UCSD-AML1 (cell line): ENCODE measurements at regions not wholly inside any gene's neighbourhood (a gene's known extent, or its start where the extent isn't known, plus 50 kb on each side); places are given as distances from the start of the nearest gene placed in this dataset.
"Not testable (repeated sequence)": the region's sequence is repeated elsewhere in the genome, so short reads cannot be mapped to it uniquely, and the experiment has no call there.

ENCODE experiments used
- DNase-seq: peaks from one replicate; lab custom pipeline; 2025; ENCODE audit not compliant: unreplicated experiment; lab: John Stamatoyannopoulos, UW

- DNase-seq: no peak
Measured at GRCh38 chr13:87302931-87303330, 368.2 kb upstream of the SLITRK5 start.

GRCh38 chr13:87311165-87311564 is 360.0 kb upstream of the SLITRK5 start:
- DNase-seq: no peak

- DNase-seq: no peak
Measured at GRCh38 chr13:87314822-87315221, 356.3 kb upstream of the SLITRK5 start.

GRCh38 chr13:87322386-87322785 is 348.8 kb upstream of the SLITRK5 start:
- DNase-seq: no peak

GRCh38 chr13:87324558-87324957 is 346.6 kb upstream of the SLITRK5 start:
- no peak for DNase-seq

- DNase-seq: no peak
Measured at GRCh38 chr13:87331178-87331577, 340.0 kb upstream of the SLITRK5 start.

- DNase-seq: no peak
Measured at GRCh38 chr13:87333599-87333998, 337.6 kb upstream of the SLITRK5 start.

GRCh38 chr13:87334176-87334575 is 337.0 kb upstream of the SLITRK5 start:
- no peak for DNase-seq

GRCh38 chr13:87336346-87336889 is 334.8 kb upstream of the SLITRK5 start:
- DNase-seq: not testable (repeated sequence)

- no peak for DNase-seq
Measured at GRCh38 chr13:87344176-87344575, 327.0 kb upstream of the SLITRK5 start.

- DNase-seq: no peak
Measured at GRCh38 chr13:87355451-87355850, 315.7 kb upstream of the SLITRK5 start.

GRCh38 chr13:87356314-87356713 is 314.9 kb upstream of the SLITRK5 start:
- no peak for DNase-seq

GRCh38 chr13:87358319-87358718 is 312.9 kb upstream of the SLITRK5 start:
- DNase-seq: no peak

- DNase-seq: no peak
Measured at GRCh38 chr13:87361216-87361615, 310.0 kb upstream of the SLITRK5 start.

GRCh38 chr13:87368639-87369038 is 302.5 kb upstream of the SLITRK5 start:
- DNase-seq: no peak

GRCh38 chr13:87376081-87376480 is 295.1 kb upstream of the SLITRK5 start:
- DNase-seq: no peak

- DNase-seq: no peak
Measured at GRCh38 chr13:87384099-87384498, 287.1 kb upstream of the SLITRK5 start.

GRCh38 chr13:87393358-87393757 is 277.8 kb upstream of the SLITRK5 start:
- DNase-seq: no peak

- no peak for DNase-seq
Measured at GRCh38 chr13:87398047-87398446, 273.1 kb upstream of the SLITRK5 start.

- DNase-seq: no peak
Measured at GRCh38 chr13:87403748-87404432, 267.3 kb upstream of the SLITRK5 start.

- DNase-seq: no peak
Measured at GRCh38 chr13:87426742-87427141, 244.4 kb upstream of the SLITRK5 start.

- no peak for DNase-seq
Measured at GRCh38 chr13:87444135-87444534, 227.0 kb upstream of the SLITRK5 start.

- no peak for DNase-seq
Measured at GRCh38 chr13:87452281-87452680, 218.9 kb upstream of the SLITRK5 start.
